ENCODE measurements at regions not wholly inside any gene's neighbourhood (a gene's known extent, or its start where the extent isn't known, plus 50 kb on each side); places are given as distances from the start of the nearest gene placed in this dataset.
A peak's percentile ranks its signal among the peaks of the same experiment; 100 is the strongest.

GRCh38 chr5:68924481-68925145, 169.2 kb upstream of the SLC30A5 start (continued):
- TF ChIP-seq ZNF12 (CRISPR knock-in tag; IDR thresholded peaks at IDR 0.05) (peak; percentile 67; the same call in 1 of the 2 replicates), MIER2 (CRISPR knock-in tag; IDR thresholded peaks at IDR 0.05) (0 out of 2 replicates have a peak, but pooled peaks have one; percentile 37), ZZZ3 (CRISPR knock-in tag; IDR thresholded peaks at IDR 0.05; ENCODE audit: borderline replicate concordance) (no peak), GTF3A (CRISPR knock-in tag; conservative IDR thresholded peaks at IDR 0.05) (no peak), DBP (CRISPR knock-in tag; IDR thresholded peaks at IDR 0.05; ENCODE audit: not compliant biosample characterization) (no peak), CHD2 (IDR thresholded peaks at IDR 0.05; ENCODE audit: low read depth, low read length) (no peak), EP300 (IDR thresholded peaks at IDR 0.05; ENCODE audit: low read depth in 2 of 2, low read length in 2 of 2) (peak in 1 of 2 experiments; percentile 43; a peak in 1 of 4 replicates), EP300 (CRISPR knock-in tag; IDR thresholded peaks at IDR 0.05; ENCODE audit: borderline replicate concordance) (peak; percentile 50; the same call in 1 of the 2 replicates), KDM5B (CRISPR knock-in tag; IDR thresholded peaks at IDR 0.05; ENCODE audit: borderline replicate concordance) (no peak), HES4 (CRISPR knock-in tag; IDR thresholded peaks at IDR 0.05; ENCODE audit: borderline replicate concordance) (no peak), ZNF567 (CRISPR knock-in tag; IDR thresholded peaks at IDR 0.05; ENCODE audit: borderline replicate concordance) (no peak), TBX2 (CRISPR knock-in tag; IDR thresholded peaks at IDR 0.05; ENCODE audit: borderline replicate concordance) (peak; percentile 18; the same call in 1 of the 2 replicates), NFE2 (CRISPR knock-in tag; IDR thresholded peaks at IDR 0.05) (no peak), ZNF792 (CRISPR knock-in tag; IDR thresholded peaks at IDR 0.05) (0 out of 2 replicates have a peak, but pooled peaks have one; percentile 22), ZNF670 (CRISPR knock-in tag; IDR thresholded peaks at IDR 0.05; ENCODE audit: borderline replicate concordance) (no peak), HOXA7 (CRISPR knock-in tag; IDR thresholded peaks at IDR 0.05) (no peak), SCMH1 (CRISPR knock-in tag; IDR thresholded peaks at IDR 0.05; ENCODE audit: borderline replicate concordance) (no peak), ISL2 (CRISPR knock-in tag; IDR thresholded peaks at IDR 0.05) (no peak), PRPF4 (IDR thresholded peaks at IDR 0.05; ENCODE audit: low read depth, low read length, poor library complexity, severe bottlenecking) (no peak), FOXP4 (CRISPR knock-in tag; IDR thresholded peaks at IDR 0.05) (0 out of 2 replicates have a peak, but pooled peaks have one; percentile 19), FOXA3 (CRISPR knock-in tag; IDR thresholded peaks at IDR 0.05) (no peak; the same call in 1 of the 2 replicates), ZBTB7B (CRISPR knock-in tag; IDR thresholded peaks at IDR 0.05) (0 out of 2 replicates have a peak, but pooled peaks have one; percentile 44), SOX6 (IDR thresholded peaks at IDR 0.05) (no peak), SOX6 (CRISPR knock-in tag; IDR thresholded peaks at IDR 0.05) (peak; percentile 60), ZNF292 (CRISPR knock-in tag; IDR thresholded peaks at IDR 0.05; ENCODE audit: borderline replicate concordance, low read depth) (peak; percentile 62; the same call in 1 of the 2 replicates), RARA (CRISPR knock-in tag; IDR thresholded peaks at IDR 0.05) (0 out of 2 replicates have a peak, but pooled peaks have one; percentile 27), ZNF597 (CRISPR knock-in tag; IDR thresholded peaks at IDR 0.05) (no peak), GATAD2A (CRISPR knock-in tag; IDR thresholded peaks at IDR 0.05) (peak; percentile 37; the same call in 1 of the 2 replicates)

All from HepG2 (cell line).